Endothelial cell of umbilical vein (primary cell): ENCODE measurements at regions not wholly inside any gene's neighbourhood (a gene's known extent, or its start where the extent isn't known, plus 50 kb on each side); places are given as distances from the start of the nearest gene placed in this dataset.

Experiments
- BruUV-seq: library from RNA; stranded (reverse); fragments of 400-500 nt; replicated peaks from 2 replicates; lab custom pipeline; 2021; lab: Mats Ljungman, UMichigan
- CTCF ChIA-PET: fragments of 300-600, 350-600 bp; sonication (Branson Sonifier 250); formaldehyde crosslinking; loops from one replicate; lab custom pipeline; 2021; ENCODE audit warnings: antibody characterized with exemption, inconsistent platforms; lab: Charles Lee
- POLR2A ChIA-PET: fragments of 300-600, 350-600 bp; sonication (Branson Sonifier 250); formaldehyde crosslinking; loops from one replicate; lab custom pipeline; 2021; ENCODE audit warnings: antibody characterized with exemption, inconsistent platforms; lab: Charles Lee
- DNase-seq: peaks from one replicate; pipeline ENCODE4 v3.0.0-alpha.2; 2011; ENCODE audit warnings: low read depth, low spot score
- FAIRE-seq: peaks from 2 replicates; lab custom pipeline; 2011; peaks lifted over from hg19 to GRCh38; lab: Jason Lieb, UNC
- H2AFZ ChIP-seq: 2 replicates; pipeline ENCODE4 v1.6.0; 2012; ENCODE audit warnings: low read depth, low read length, control low read depth, inconsistent platforms
- H3K27ac ChIP-seq: 2 replicates; pipeline ENCODE4 v1.5.1; 2011; ENCODE audit warnings: low read depth, mild to moderate bottlenecking, control low read depth, low read length, moderate library complexity; ENCODE audit not compliant: insufficient read depth
- H3K27me3 ChIP-seq, 2 experiments: 2 replicates each; pipeline versions ENCODE4 v1.6.0 to v1.6.1; 2011; ENCODE audit warnings: low read length in 2 of 2, mixed read lengths in 1 of 2; ENCODE audit not compliant: control insufficient read depth in 2 of 2, insufficient read depth in 2 of 2
- H3K36me3 ChIP-seq, 2 experiments: 2 replicates in 1 of 2; 3 replicates in 1 of 2; pipeline ENCODE4 v1.5.1; 2011; ENCODE audit warnings: low read length in 2 of 2, mild to moderate bottlenecking in 1 of 2, moderate library complexity in 1 of 2; ENCODE audit not compliant: control insufficient read depth in 2 of 2, insufficient read depth in 2 of 2; ENCODE audit errors: extremely low read depth in 1 of 2
- H3K4me1 ChIP-seq: 3 replicates; pipeline ENCODE4 v1.5.1; 2011; ENCODE audit warnings: mild to moderate bottlenecking, low read length; ENCODE audit not compliant: control insufficient read depth, insufficient read depth; ENCODE audit errors: extremely low read depth
- H3K4me2 ChIP-seq: 2 replicates; pipeline ENCODE4 v1.6.1; 2011; ENCODE audit warnings: low read length, control low read depth, mixed read lengths; ENCODE audit not compliant: insufficient read depth
- H3K4me3 ChIP-seq, 3 experiments: fragments of 200-600 bp in 1 of 3; sonication (generic), shearing (Covaris generic) in 1 of 3; replicated peaks in 1 of 3; 2 replicates each; pipeline ENCODE4 v1.5.1; 2011 to 2016; ENCODE audit warnings: control low read depth in 3 of 3, low read length in 3 of 3, mild to moderate bottlenecking in 2 of 3, inconsistent platforms in 1 of 3, low read depth in 1 of 3, moderate library complexity in 1 of 3; ENCODE audit not compliant: insufficient read depth in 1 of 3
- H3K79me2 ChIP-seq: 2 replicates; pipeline ENCODE4 v1.6.0; 2012; ENCODE audit warnings: low read length, inconsistent platforms; ENCODE audit not compliant: control insufficient read depth, insufficient read depth
- H3K9ac ChIP-seq: replicated peaks from 2 replicates; pipeline ENCODE3; 2011; ENCODE audit warnings: low read length, control low read depth; ENCODE audit not compliant: insufficient read depth; ENCODE audit errors: extremely low read depth
- H3K9me1 ChIP-seq: replicated peaks from 3 replicates; pipeline ENCODE4 v1.6.0; 2011; ENCODE audit warnings: mild to moderate bottlenecking, low read length; ENCODE audit not compliant: control insufficient read depth, insufficient read depth; ENCODE audit errors: extremely low read depth
- H3K9me3 ChIP-seq: replicated peaks from 2 replicates; pipeline ENCODE4 v1.5.1; 2012; ENCODE audit warnings: low read length, inconsistent platforms; ENCODE audit not compliant: control insufficient read depth, insufficient read depth
- H4K20me1 ChIP-seq: replicated peaks from 2 replicates; pipeline ENCODE3; 2011; ENCODE audit warnings: mild to moderate bottlenecking, low read length; ENCODE audit not compliant: control insufficient read depth, insufficient read depth; ENCODE audit errors: extremely low read depth
- CTCF ChIP-seq, 2 donors: IDR thresholded peaks; 1 replicate in 1 of 2; 2 replicates in 1 of 2; pipeline ENCODE4 v1.5.1; 2011; ENCODE audit warnings: low read length in 2 of 2, mild to moderate bottlenecking in 2 of 2, moderate library complexity in 2 of 2, control low read depth in 1 of 2, inconsistent platforms in 1 of 2, low read depth in 1 of 2; ENCODE audit not compliant: insufficient read depth in 1 of 2; ENCODE audit errors: extremely low read depth in 1 of 2
- EZH2 ChIP-seq: IDR thresholded peaks from 2 replicates; pipeline ENCODE4 v1.6.1; 2012; ENCODE audit warnings: borderline replicate concordance, low read depth, mild to moderate bottlenecking, moderate library complexity, low read length, inconsistent platforms; ENCODE audit not compliant: severe bottlenecking
- FOS ChIP-seq: IDR thresholded peaks from 2 replicates; pipeline ENCODE4 v1.6.1; 2011; ENCODE audit warnings: mild to moderate bottlenecking, low read length, moderate library complexity, borderline replicate concordance; ENCODE audit not compliant: insufficient read depth
- GATA2 ChIP-seq: IDR thresholded peaks from 2 replicates; pipeline ENCODE4 v1.7.0; 2011; ENCODE audit warnings: low read depth, mild to moderate bottlenecking, moderate library complexity, mixed read lengths, low read length; ENCODE audit not compliant: insufficient read length, insufficient read depth
- JUN ChIP-seq: IDR thresholded peaks from 2 replicates; pipeline ENCODE4 v1.6.1; 2011; ENCODE audit warnings: borderline replicate concordance, low read depth; ENCODE audit not compliant: insufficient read length, insufficient read depth
- MAX ChIP-seq: IDR thresholded peaks from 2 replicates; pipeline ENCODE4 v1.6.1; 2011; ENCODE audit not compliant: insufficient read depth, insufficient read length
- MYC ChIP-seq: IDR thresholded peaks from one replicate; pipeline ENCODE4 v1.6.1; 2011; ENCODE audit warnings: mild to moderate bottlenecking, low read depth, low read length
- POLR2A ChIP-seq: IDR thresholded peaks from 2 replicates; pipeline ENCODE4 v1.6.1; 2012; ENCODE audit warnings: low read depth, mild to moderate bottlenecking, control low read depth, low read length
- POLR2AphosphoS5 ChIP-seq: IDR thresholded peaks from 2 replicates; pipeline ENCODE4 v1.6.1; 2012; ENCODE audit warnings: low read depth, mild to moderate bottlenecking, control low read depth, low read length, moderate library complexity; ENCODE audit not compliant: insufficient read depth
- dilution Hi-C: fragments of 300-500 bp; cut with MboI; formaldehyde crosslinking; loops from one replicate; pipeline ENCODE4 v1.15.0; 2019; ENCODE audit warnings: low sequenced_read_pairs; ENCODE audit not compliant: extremely low pct_ligation_motif_present
- intact Hi-C: fragments of 100-400 bp; cut with micrococcal nuclease; formaldehyde crosslinking; loops from one replicate; pipeline ENCODE4 v1.10.0; 2022

- no peak for FAIRE-seq
- BruUV-seq: no TSS peak
Observed at GRCh38 chr6:80586242-80586641, 479.8 kb downstream of the BCKDHB start.

More at GRCh38 chr6:80586242-80586641, 479.8 kb downstream of the BCKDHB start:
- no peak overlapping the region for H3K4me2 ChIP-seq
- no peaks in the 10 kb centered on the region for H3K9me1 ChIP-seq
- H3K9ac ChIP-seq: no peak overlapping the region
- no peak overlapping the region for H3K4me3 ChIP-seq
- no peaks in the 10 kb centered on the region for H4K20me1 ChIP-seq
- no peak overlapping the region for H3K27ac ChIP-seq
- no peaks in the 10 kb centered on the region for H3K27me3 ChIP-seq
- H3K9me3 ChIP-seq: peaks cover 2% of the 10 kb centered on the region
- intact Hi-C loops (no loop called here), dilution Hi-C loops (no loop called here)
- DNase-seq: no peak
- H3K4me1 ChIP-seq: no peaks in the 10 kb centered on the region
- H2AFZ ChIP-seq: no peak overlapping the region
- POLR2A ChIA-PET: no interaction called here
- H3K79me2 ChIP-seq: no peaks in the 10 kb centered on the region
- no peaks in the 10 kb centered on the region for H3K36me3 ChIP-seq
- CTCF ChIA-PET: interaction anchor here (2.8 kb wide), 1 partner anchor 19 kb away, joined by 8 read pairs; no protein-coding TSS in a partner anchor
- TF ChIP-seq MAX (no peak), FOS (no peak), MYC (no peak), CTCF (IDR thresholded peaks at IDR 0.05; ENCODE audit: extremely low read depth in 1 of 2, insufficient read depth in 1 of 2, low read depth in 1 of 2, low read length in 2 of 2) (no peak), POLR2A (no peak), POLR2AphosphoS5 (no peak), JUN (no peak), EZH2 (no peak), GATA2 (no peak)
